Mesendoderm (in vitro differentiated cells): ENCODE measurements at regions not wholly inside any gene's neighbourhood (a gene's known extent, or its start where the extent isn't known, plus 50 kb on each side); places are given as distances from the start of the nearest gene placed in this dataset.

ENCODE experiments used
- DNase-seq: peaks from one replicate; pipeline ENCODE4 v3.0.0; 2013
- H2AK5ac ChIP-seq: 2 replicates; pipeline ENCODE4 v1.6.1; 2013; ENCODE audit warnings: low read length, inconsistent platforms
- H2BK120ac ChIP-seq: 2 replicates; pipeline ENCODE4 v1.6.1; 2013; ENCODE audit warnings: low read depth, mild to moderate bottlenecking, low read length, moderate library complexity, mixed read lengths
- H2BK15ac ChIP-seq: replicated peaks from 2 replicates; pipeline ENCODE4 v1.6.1; 2013; ENCODE audit warnings: low read depth, mild to moderate bottlenecking, moderate library complexity
- H2BK5ac ChIP-seq: 2 replicates; pipeline ENCODE4 v1.6.1; 2013; ENCODE audit warnings: low read length, inconsistent platforms
- H3K18ac ChIP-seq: 2 replicates; pipeline ENCODE4 v1.6.1; 2013; ENCODE audit warnings: mild to moderate bottlenecking, low read length, mixed read lengths
- H3K23ac ChIP-seq: one replicate; pipeline ENCODE4 v1.6.1; 2013; ENCODE audit warnings: low read length
- H3K27ac ChIP-seq: 2 replicates; pipeline ENCODE4 v1.5.1; 2013; ENCODE audit warnings: low read depth, mild to moderate bottlenecking, inconsistent platforms, low read length, moderate library complexity
- H3K27me3 ChIP-seq: 2 replicates; pipeline ENCODE4 v1.6.1; 2013; ENCODE audit warnings: low read length, control low read depth, mild to moderate bottlenecking, inconsistent platforms; ENCODE audit not compliant: insufficient read depth, poor library complexity
- H3K36me3 ChIP-seq: 2 replicates; pipeline ENCODE4 v1.6.1; 2013; ENCODE audit warnings: low read length, inconsistent platforms; ENCODE audit not compliant: control insufficient read depth, insufficient read depth
- H3K4ac ChIP-seq: one replicate; pipeline ENCODE4 v1.6.1; 2013; ENCODE audit warnings: low read depth, mild to moderate bottlenecking, low read length, moderate library complexity
- H3K4me1 ChIP-seq: 2 replicates; pipeline ENCODE4 v1.6.1; 2013; ENCODE audit warnings: low read depth, low read length, inconsistent platforms; ENCODE audit not compliant: control insufficient read depth
- H3K4me2 ChIP-seq: 2 replicates; pipeline ENCODE4 v1.6.1; 2013; ENCODE audit warnings: low read length
- H3K4me3 ChIP-seq: 2 replicates; pipeline ENCODE4 v1.5.1; 2013; ENCODE audit warnings: mild to moderate bottlenecking, low read length
- H3K56ac ChIP-seq: one replicate; pipeline ENCODE4 v1.6.1; 2013; ENCODE audit warnings: low read length
- H3K79me1 ChIP-seq: 2 replicates; pipeline ENCODE4 v1.6.1; 2013; ENCODE audit warnings: low read length, inconsistent platforms
- H3K79me2 ChIP-seq: 2 replicates; pipeline ENCODE4 v1.6.1; 2013; ENCODE audit warnings: mild to moderate bottlenecking, low read length; ENCODE audit not compliant: control insufficient read depth, insufficient read depth
- H3K9ac ChIP-seq: 2 replicates; pipeline ENCODE4 v1.6.1; 2013; ENCODE audit warnings: low read length, inconsistent platforms
- H4K5ac ChIP-seq: one replicate; pipeline ENCODE4 v1.6.1; 2013; ENCODE audit warnings: low read length
- H4K8ac ChIP-seq: one replicate; pipeline ENCODE4 v1.6.1; 2013; ENCODE audit warnings: low read depth, mild to moderate bottlenecking, control low read depth, low read length, moderate library complexity
- WGBS: extraction: QIAGEN DNeasy Blood & Tissue Kit; methylation state at CpG from one replicate; pipeline ENCODE4 v1.1.7; 2013; ENCODE audit warnings: low lambda C conversion rate, missing lambda C conversion rate; ENCODE audit not compliant: insufficient coverage; ENCODE audit errors: extremely low coverage; 5-methylcytosine and 5-hydroxymethylcytosine counted together

DNA sequence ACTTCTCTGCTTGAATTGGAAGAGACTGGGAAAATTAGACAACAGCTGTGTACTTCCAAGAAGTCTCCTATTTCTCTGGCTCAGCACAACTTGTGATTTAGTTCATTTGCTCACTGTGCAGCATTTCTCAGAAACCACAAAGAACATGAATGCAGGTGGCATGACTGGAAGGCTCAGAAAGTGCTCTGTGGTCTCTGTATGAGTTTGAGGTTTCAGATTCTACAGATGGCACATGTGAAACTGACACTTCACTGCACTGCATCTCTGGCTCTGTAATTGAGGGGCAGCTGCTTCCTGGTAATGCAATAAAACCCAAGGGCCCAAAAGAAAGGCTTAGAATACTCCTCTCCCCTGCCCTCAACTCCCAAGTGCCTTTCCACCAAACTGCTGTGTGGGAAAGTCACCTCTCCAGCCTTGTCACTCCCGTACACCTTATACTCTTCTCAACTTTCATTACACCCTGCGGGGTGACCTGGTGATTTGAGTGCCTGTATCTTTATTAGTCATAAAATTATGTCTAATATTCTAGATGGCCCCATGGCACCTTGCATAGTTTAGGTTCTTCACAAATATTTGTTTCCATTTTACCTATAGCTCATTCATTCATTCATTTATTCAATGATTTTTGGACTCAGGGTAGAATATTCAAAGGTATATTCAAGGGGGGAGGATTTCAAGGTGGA, 82.5 kb downstream of the ESM1 start:
- Histone ChIP-seq H4K5ac (no peak overlapping the region), H3K4me1 (peaks cover 10% of the 10 kb centered on the region), H3K56ac (no peak overlapping the region), H3K4ac (no peak overlapping the region), H2AK5ac (peak overlapping the region; percentile 34), H3K18ac (peak overlapping the region; percentile 24), H4K8ac (no peak overlapping the region), H3K27ac (no peak overlapping the region), H3K4me2 (no peak overlapping the region), H3K79me2 (no peaks in the 10 kb centered on the region), H2BK120ac (no peak overlapping the region), H3K27me3 (no peaks in the 10 kb centered on the region), H3K23ac (no peak overlapping the region), H2BK15ac (no peak overlapping the region), H3K9ac (no peak overlapping the region), H2BK5ac (no peak overlapping the region), H3K4me3 (no peak overlapping the region), H3K79me1 (no peaks in the 10 kb centered on the region), H3K36me3 (no peaks in the 10 kb centered on the region)
- no CpG with 5 or more reads among the region's 2 CpGs for WGBS
- no peak for DNase-seq

DNA sequence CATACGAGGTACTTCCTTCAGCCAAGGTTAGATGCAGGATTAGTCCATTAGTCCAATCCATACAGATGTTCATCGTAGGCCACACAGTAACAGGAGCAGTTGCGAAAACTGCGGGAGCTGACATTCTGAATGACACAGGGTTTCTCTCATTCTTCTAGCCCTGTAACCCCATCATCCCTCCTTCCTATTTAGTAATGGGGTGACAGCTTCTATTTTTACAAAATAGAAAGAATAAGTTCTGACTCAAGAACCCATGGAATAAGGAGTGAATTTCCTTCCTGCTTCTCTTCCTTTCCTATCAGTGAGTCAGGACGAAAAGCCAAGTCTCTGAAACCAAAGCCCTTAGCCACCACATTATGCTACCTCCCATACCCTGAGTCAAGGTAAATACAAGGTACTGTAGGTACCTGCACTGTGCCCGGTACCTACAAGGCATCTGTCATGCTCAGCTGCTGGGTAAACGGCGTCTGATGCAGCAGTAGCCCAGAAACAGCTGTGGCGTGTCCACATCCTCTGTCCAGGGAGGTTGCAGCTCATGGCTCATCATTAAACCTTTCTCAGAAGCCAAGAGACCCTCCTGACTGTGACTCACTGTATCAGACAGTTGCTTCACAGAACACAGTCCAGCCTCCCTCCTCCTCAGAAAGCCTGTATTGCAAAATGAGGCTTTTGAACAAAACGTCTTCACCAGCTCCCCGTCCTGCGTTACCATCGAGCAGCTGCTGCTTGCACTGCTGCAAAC, 84.2 kb downstream of the ESM1 start:
- DNase-seq = no peak
- H3K36me3 ChIP-seq = no peaks in the 10 kb centered on the region
- no CpG with 5 or more reads among the region's 13 CpGs for WGBS
- H2BK5ac ChIP-seq = no peak overlapping the region
- H2AK5ac ChIP-seq = peak overlapping the region; percentile 84
- no peaks in the 10 kb centered on the region for H3K79me2 ChIP-seq
- no peaks in the 10 kb centered on the region for H3K79me1 ChIP-seq
- no peak overlapping the region for H4K5ac ChIP-seq
- H4K8ac ChIP-seq = no peak overlapping the region
- no peak overlapping the region for H3K4me2 ChIP-seq
- H2BK120ac ChIP-seq = no peak overlapping the region
- no peak overlapping the region for H3K18ac ChIP-seq
- H3K27me3 ChIP-seq = no peaks in the 10 kb centered on the region
- no peak overlapping the region for H3K4ac ChIP-seq
- no peak overlapping the region for H3K27ac ChIP-seq
- H3K56ac ChIP-seq = peak overlapping the region; percentile 18
- no peak overlapping the region for H3K9ac ChIP-seq
- H3K4me3 ChIP-seq = no peak overlapping the region
- no peak overlapping the region for H2BK15ac ChIP-seq
- H3K23ac ChIP-seq = no peak overlapping the region
- peaks cover 6% of the 10 kb centered on the region for H3K4me1 ChIP-seq

DNA sequence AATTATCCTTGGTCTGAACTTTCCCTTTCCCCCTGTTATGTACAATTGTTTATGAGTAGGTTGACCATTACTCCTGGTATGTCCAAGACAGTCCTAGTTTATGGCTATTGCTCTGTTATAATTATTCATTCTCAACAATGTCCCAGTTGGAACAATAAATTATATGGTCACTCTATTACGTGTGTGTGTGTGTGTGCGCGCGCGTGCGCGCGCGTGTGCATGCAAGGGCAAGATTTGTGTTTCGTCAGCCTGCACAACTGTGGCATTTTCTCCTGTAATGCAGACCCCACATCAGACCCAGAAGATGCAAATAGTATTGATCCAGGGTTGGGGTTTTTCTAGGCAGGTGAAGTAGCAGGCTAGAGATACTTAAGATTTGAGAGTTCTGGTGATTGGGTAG, 88.4 kb downstream of the ESM1 start:
- no peak overlapping the region for H3K4me2 ChIP-seq
- no peak overlapping the region for H2BK120ac ChIP-seq
- H3K18ac ChIP-seq = no peak overlapping the region
- H3K79me1 ChIP-seq = no peaks in the 10 kb centered on the region
- no peak overlapping the region for H2AK5ac ChIP-seq
- whole genome bisulfite sequencing = no CpG with 5 or more reads among the region's 10 CpGs
- H3K4ac ChIP-seq = no peak overlapping the region
- no peak overlapping the region for H3K56ac ChIP-seq
- no peak overlapping the region for H3K4me3 ChIP-seq
- no peaks in the 10 kb centered on the region for H3K4me1 ChIP-seq
- no peak for DNase-seq
- no peak overlapping the region for H4K8ac ChIP-seq
- H3K23ac ChIP-seq = no peak overlapping the region
- no peaks in the 10 kb centered on the region for H3K36me3 ChIP-seq
- H3K27ac ChIP-seq = no peak overlapping the region
- H3K9ac ChIP-seq = no peak overlapping the region
- no peaks in the 10 kb centered on the region for H3K27me3 ChIP-seq
- H2BK15ac ChIP-seq = no peak overlapping the region
- H4K5ac ChIP-seq = no peak overlapping the region
- no peak overlapping the region for H2BK5ac ChIP-seq
- H3K79me2 ChIP-seq = no peaks in the 10 kb centered on the region

DNA sequence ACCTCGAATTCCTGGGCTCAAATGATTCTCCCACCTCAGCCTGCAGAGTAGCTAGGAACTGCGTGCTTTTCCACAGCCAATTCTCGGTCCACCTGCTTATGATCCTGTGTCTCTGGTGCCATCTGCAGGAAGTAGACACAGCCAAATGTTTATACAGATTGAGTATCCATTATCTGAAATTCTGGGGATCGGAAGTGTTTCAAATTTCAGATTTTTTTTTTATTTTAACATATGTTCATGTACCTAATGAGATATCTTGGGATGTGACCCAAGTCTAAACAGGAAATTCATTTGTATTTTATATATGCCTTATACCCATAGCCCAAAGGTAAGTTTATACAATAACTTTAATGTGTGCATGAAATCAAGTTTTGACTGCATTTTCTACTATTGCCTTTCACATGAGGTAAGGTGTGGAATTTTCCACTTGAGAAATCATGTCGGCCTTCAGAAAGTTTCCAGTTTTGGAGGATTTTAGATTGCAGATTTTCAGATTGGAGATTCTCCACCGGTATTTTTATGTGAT, 89.5 kb downstream of the ESM1 start:
- Histone ChIP-seq H3K36me3 (no peaks in the 10 kb centered on the region), H2BK5ac (no peak overlapping the region), H3K56ac (no peak overlapping the region), H4K5ac (no peak overlapping the region), H3K27ac (no peak overlapping the region), H3K79me1 (no peaks in the 10 kb centered on the region), H3K27me3 (no peaks in the 10 kb centered on the region), H3K4me2 (no peak overlapping the region), H3K4me1 (no peaks in the 10 kb centered on the region), H3K9ac (no peak overlapping the region), H2BK15ac (no peak overlapping the region), H3K79me2 (no peaks in the 10 kb centered on the region), H3K4ac (no peak overlapping the region), H2BK120ac (no peak overlapping the region), H3K18ac (no peak overlapping the region), H3K4me3 (no peak overlapping the region), H4K8ac (no peak overlapping the region), H2AK5ac (no peak overlapping the region), H3K23ac (no peak overlapping the region)
- DNase-seq = peak; percentile 73
- no CpG with 5 or more reads among the region's 6 CpGs for WGBS

DNA sequence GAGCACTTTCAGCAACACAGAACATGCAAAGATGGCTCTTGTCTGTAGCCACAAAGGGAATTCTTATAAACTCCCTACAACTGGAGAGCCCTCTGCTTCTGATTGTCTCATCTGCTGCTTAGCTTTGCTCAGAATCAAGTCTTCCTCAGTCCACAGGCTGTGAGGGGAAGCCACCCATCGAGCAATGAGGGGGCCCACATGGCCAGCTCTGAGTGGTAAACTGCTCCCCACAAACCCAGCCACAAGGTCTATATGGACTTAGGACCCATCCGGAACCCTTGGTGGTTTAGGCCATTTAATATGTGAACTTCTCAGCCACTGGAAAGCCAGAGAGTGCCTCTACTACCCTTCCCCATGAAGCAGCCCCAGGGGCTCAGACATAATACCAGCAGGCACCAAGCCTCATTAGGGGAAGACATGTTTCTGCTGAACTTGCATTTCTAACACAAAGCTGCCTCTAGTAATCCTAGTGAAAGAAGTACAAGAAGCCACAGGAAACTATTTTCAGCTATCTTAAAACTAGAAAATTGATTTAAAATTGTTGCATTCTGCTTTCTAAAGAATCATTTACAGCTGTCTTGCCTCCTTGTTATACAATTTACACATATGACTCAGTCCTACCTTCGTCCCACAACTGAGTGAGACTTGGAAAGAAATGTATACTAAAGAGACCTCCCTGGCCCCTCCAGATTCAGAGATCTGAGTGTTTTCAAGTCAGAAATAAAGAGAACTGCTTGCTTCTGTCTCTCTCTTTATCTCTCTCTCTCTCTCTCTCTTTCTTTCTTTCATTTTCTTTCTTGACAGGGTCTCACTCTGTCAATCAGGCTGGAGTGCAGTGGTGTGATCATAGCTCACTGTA, 90.2 kb downstream of the ESM1 start:
- Histone ChIP-seq H3K56ac (no peak overlapping the region), H2BK120ac (no peak overlapping the region), H3K36me3 (no peaks in the 10 kb centered on the region), H3K9ac (no peak overlapping the region), H3K79me2 (no peaks in the 10 kb centered on the region), H4K8ac (no peak overlapping the region), H3K4me1 (no peaks in the 10 kb centered on the region), H3K4ac (no peak overlapping the region), H3K27me3 (no peaks in the 10 kb centered on the region), H3K27ac (no peak overlapping the region), H3K4me3 (no peak overlapping the region), H3K23ac (no peak overlapping the region), H3K18ac (no peak overlapping the region), H4K5ac (no peak overlapping the region), H2BK15ac (no peak overlapping the region), H3K79me1 (no peaks in the 10 kb centered on the region), H3K4me2 (no peak overlapping the region), H2BK5ac (no peak overlapping the region), H2AK5ac (no peak overlapping the region)
- no CpG with 5 or more reads among the region's 3 CpGs for WGBS
- DNase-seq = no peak
